ENCODE measurements at regions not wholly inside any gene's neighbourhood (a gene's known extent, or its start where the extent isn't known, plus 50 kb on each side); places are given as distances from the start of the nearest gene placed in this dataset.

- TF ChIP-seq CTCF (IDR thresholded peaks at IDR 0.05) (no peak), POLR2A (IDR thresholded peaks at IDR 0.05) (no peak)
These were observed 152.4 kb upstream of the KCTD1 start for GRCh38 chr18:26700728-26701127.
